SU-DHL-6 (cell line): ENCODE measurements at regions not wholly inside any gene's neighbourhood (a gene's known extent, or its start where the extent isn't known, plus 50 kb on each side); places are given as distances from the start of the nearest gene placed in this dataset.

ENCODE experiments used
- EZH2phosphoT487 ChIP-seq: fragments of 200-600 bp; sonication (generic), shearing (Covaris generic); conservative IDR thresholded peaks from 2 replicates; pipeline ENCODE4 v1.6.1; 2018; ENCODE audit warnings: mild to moderate bottlenecking, antibody characterized with exemption, low read length, moderate library complexity, mixed read lengths
- TF ChIP-seq, protein P1 (sequence below): fragments of 200-600 bp; sonication (generic); IDR thresholded peaks from one replicate; pipeline ENCODE4 v1.5.1; 2017; ENCODE audit warnings: antibody characterized with exemption, mild to moderate bottlenecking, low read length, moderate library complexity; ENCODE audit not compliant: insufficient read depth, poor library complexity, severe bottlenecking

- TF ChIP-seq, protein P1, sequence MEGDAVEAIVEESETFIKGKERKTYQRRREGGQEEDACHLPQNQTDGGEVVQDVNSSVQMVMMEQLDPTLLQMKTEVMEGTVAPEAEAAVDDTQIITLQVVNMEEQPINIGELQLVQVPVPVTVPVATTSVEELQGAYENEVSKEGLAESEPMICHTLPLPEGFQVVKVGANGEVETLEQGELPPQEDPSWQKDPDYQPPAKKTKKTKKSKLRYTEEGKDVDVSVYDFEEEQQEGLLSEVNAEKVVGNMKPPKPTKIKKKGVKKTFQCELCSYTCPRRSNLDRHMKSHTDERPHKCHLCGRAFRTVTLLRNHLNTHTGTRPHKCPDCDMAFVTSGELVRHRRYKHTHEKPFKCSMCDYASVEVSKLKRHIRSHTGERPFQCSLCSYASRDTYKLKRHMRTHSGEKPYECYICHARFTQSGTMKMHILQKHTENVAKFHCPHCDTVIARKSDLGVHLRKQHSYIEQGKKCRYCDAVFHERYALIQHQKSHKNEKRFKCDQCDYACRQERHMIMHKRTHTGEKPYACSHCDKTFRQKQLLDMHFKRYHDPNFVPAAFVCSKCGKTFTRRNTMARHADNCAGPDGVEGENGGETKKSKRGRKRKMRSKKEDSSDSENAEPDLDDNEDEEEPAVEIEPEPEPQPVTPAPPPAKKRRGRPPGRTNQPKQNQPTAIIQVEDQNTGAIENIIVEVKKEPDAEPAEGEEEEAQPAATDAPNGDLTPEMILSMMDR, result no peak
- no peak for TF ChIP-seq EZH2phosphoT487
These were observed 987.6 kb downstream of the EFNB2 start for GRCh38 chr13:105547851-105548250.
